H1 (cell line): ENCODE measurements at regions not wholly inside any gene's neighbourhood (a gene's known extent, or its start where the extent isn't known, plus 50 kb on each side); places are given as distances from the start of the nearest gene placed in this dataset.

Experiments used
- CTCF ChIP-seq, 3 experiments: IDR thresholded peaks; 1 replicate in 2 of 3; 2 replicates in 1 of 3; pipeline versions ENCODE4 v1.5.1 to v1.6.1; 2011; ENCODE audit warnings: low read length in 3 of 3, mild to moderate bottlenecking in 3 of 3, inconsistent platforms in 2 of 3, low read depth in 1 of 3, moderate library complexity in 1 of 3; ENCODE audit not compliant: insufficient read depth in 1 of 3; ENCODE audit errors: control extremely low read depth in 1 of 3
- RFX5 ChIP-seq: IDR thresholded peaks from 2 replicates; pipeline ENCODE4 v1.6.1; 2011; ENCODE audit warnings: low read depth, low read length, improper control_type of control experiment, borderline replicate concordance
- SP2 ChIP-seq: IDR thresholded peaks from 2 replicates; pipeline ENCODE4 v1.6.1; 2012; ENCODE audit warnings: mild to moderate bottlenecking, low read length, inconsistent platforms
- TBP ChIP-seq: IDR thresholded peaks from 2 replicates; pipeline ENCODE4 v1.6.1; 2011; ENCODE audit warnings: low read depth, low read length, improper control_type of control experiment

- TF ChIP-seq CTCF (IDR thresholded peaks at IDR 0.05; ENCODE audit: control extremely low read depth in 1 of 3, insufficient read depth in 1 of 3, low read depth in 1 of 3, low read length in 3 of 3), result no peak
- TF ChIP-seq RFX5, result no peak
- TF ChIP-seq TBP, result no peak
- no peak for TF ChIP-seq SP2
Measured at GRCh38 chr1:239016337-239016736, 370.0 kb upstream of the CHRM3 start.
